ENCODE measurements at regions not wholly inside any gene's neighbourhood (a gene's known extent, or its start where the extent isn't known, plus 50 kb on each side); places are given as distances from the start of the nearest gene placed in this dataset.
"Not testable (repeated sequence)": the region's sequence is repeated elsewhere in the genome, so short reads cannot be mapped to it uniquely, and the experiment has no call there.

GRCh38 chr5:21491182-21491581, 1362.0 kb downstream of the CDH12 start:
- TF ChIP-seq CTCF (IDR thresholded peaks at IDR 0.05; ENCODE audit: insufficient read depth, low read depth, low read length); EZH2 (IDR thresholded peaks at IDR 0.05; ENCODE audit: insufficient read depth, low read length): not testable (repeated sequence)
